GF-D8 (cell line): ENCODE measurements at regions not wholly inside any gene's neighbourhood (a gene's known extent, or its start where the extent isn't known, plus 50 kb on each side); places are given as distances from the start of the nearest gene placed in this dataset.

Experiments
- DNase-seq: peaks from one replicate; lab custom pipeline; 2025; lab: John Stamatoyannopoulos, UW

DNA sequence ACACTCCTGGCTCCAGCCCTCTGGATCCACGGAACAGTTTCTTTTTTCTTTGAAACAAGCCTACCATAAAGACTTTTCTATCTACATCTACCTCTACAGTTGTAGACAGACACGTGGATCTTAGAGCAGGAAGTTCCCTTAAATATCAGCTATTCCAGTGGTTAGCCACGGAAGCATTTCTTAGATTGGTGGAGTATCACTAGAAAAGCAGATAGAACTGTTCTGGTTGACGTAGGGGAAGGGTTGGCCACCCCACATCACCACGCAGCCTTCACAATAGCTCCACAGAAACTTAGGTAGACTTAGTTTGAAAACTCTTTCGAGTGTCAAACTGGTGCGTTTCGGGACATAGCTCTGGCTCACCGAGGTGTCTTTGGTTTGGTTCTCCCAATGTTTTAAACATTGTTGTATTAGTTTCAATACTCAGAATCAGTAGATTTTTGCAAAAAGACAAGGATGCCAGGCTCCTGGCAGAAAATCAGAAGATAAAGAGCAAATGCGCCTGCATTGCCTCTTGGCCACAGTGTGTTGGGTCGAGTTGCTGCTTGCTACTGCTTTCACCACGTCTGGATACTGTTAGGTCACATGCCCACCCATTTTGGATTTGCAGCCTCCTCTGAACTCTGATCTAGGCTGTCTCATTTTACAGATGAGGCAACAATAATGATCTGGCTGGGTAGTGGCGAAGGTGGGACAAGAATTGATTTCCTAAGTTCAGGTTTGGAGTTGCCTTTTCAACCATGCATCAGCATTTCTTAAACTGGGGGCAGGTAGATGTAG lies 71.5 kb upstream of the DTNBP1 start:
- no peak for DNase-seq

DNA sequence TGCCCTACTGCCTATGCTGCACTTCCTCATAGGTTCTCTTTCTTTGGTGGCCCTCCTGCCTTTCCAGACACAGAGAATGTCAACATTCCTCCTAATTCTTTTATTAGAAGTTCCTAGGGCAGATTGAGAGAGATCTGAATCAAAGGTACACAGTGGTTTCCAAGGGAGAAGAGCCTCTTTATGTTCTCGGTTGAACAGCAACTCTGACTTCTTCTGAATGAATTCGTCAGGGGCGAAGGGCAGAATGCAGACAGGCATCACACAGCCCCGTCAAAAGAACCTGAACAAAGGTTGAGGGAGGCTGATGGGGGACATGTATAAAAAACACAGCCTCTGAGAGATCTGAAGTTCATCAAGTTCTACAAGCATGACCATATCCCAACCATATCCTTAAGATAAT lies 68.1 kb upstream of the DTNBP1 start:
- no peak for DNase-seq

DNA sequence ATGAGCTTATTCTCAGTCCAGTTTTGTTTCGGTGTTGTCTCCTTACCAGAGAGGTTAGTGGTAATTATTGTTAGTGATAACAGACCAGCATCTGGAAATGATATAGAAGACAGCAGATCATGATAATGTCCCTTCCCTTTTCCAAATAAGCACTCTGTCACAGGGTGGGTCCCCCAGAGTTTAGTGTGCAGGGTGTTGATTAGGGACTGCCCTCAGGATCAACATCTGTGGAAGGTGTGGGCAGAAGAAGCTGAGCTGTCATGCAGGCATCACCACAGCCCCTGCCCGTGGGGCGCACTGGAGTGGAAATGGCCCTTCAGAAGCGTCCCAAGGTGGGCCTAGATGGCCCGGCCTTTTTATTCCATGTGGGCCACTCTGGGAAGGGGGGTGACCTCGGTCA lies 67.6 kb upstream of the DTNBP1 start:
- DNase-seq, result no peak

DNA sequence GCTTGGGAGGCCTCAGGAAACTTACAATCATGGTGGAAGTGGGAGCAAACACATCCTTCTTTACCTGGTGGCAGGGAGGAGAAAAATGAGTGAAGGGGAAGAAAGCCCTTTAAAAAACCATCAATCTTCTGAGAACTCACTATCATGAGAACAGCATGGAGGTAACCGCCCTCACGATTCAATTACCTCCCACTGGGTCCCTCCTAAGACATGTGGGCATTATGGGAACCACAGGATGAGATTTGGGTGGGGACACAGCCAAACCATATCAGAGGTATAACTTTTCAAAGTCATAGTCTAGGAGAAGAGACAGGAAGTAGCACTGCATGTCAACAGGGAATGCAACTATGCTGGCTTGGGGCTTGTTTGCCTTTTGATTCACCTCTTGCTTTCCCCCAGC lies 59.9 kb upstream of the DTNBP1 start:
- no peak for DNase-seq

DNA sequence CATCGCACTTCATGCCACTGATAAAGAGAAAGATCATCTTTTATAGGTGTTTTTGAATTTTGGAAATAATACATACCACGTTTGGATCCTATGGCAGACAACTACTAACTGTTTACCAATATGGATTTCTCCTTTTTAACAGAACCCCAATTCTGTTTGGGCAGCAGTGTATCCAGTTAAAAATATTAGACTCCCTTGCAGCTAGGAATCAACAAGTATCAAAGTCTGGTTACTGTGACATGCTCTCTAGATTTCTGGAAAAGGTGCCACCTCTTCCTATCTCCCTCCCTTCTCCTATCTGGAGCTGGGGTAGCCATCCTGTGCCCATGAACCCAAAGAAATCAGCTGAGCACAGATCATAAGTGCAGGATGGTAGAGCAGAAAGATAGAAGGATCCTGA lies 54.1 kb upstream of the DTNBP1 start:
- no peak for DNase-seq

DNA sequence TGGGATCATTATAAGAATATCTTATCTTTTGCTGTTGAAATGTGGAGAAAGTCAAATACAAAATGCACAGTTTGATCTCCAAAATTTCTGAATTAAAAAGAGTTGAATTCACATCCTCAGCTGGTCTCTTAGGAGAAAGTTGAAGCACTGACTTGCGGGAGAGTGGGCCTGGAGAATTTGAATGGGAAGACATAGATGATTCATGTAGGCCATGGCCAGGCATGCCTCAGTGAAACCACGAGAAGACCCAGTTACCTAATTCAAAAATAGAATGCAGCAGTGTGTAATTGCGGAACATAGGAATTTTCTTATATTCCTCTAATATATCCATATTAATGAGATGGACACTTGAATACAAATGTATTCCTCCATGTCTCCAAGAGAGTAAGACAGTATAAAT lies 53.0 kb upstream of the DTNBP1 start:
- no peak for DNase-seq

DNA sequence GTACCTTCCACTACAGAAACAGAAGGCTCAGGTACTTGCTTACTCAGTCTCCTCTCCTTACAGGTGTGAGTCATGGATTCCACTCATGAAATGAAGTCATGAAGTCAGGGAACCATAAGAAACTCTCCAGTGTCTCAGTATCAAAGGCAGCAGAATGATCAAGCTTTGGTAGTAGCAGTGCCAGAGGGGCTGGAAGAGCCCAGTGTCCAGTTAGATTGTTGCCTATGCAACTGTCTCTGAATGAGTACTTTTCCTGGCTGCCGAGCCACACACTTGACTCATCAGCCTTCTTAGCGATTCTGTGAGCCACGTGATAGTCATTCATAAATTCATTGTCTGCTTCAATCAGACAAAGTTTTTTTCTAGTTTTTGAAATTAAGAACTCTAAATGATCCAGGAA lies 52.2 kb upstream of the DTNBP1 start:
- DNase-seq, result no peak

DNA sequence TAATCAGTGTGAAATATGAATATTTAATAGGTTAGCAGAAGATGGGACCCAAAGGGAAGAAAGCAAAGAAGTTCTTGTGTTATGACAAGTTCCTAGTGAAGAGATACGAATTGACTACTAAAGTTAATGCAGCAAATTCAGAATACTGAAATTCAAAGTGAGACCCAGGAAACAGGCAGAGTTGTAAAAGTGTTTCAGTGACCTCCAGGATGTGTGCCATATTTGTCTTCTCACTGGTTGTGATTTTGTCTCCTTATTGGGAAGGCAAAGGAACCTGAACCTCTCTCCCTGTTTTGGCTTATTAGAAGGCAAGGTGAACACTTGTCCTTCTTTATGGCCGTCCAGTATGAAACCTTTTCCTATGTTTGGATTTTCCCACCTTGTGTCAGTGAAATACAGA lies 51.8 kb upstream of the DTNBP1 start:
- DNase-seq, result no peak

DNA sequence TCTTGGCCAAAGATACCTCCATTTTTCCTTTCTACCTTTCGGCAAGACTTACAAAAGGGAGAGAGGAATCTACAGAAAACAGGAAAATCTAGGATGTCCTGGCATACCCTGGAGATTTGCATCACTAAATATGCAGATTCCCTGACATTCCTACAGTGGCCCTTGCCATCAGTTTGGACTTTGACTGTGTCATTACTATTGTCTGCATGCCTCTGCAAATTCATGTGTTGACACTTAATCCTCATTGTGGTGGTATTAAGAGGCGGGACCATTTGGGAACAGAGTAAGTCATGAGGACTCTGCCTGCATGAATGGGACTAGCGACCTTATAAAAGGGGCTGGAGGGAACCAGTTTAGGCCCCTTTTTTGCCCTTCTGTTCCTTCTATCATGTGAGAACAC lies 50.5 kb upstream of the DTNBP1 start:
- no peak for DNase-seq

DNA sequence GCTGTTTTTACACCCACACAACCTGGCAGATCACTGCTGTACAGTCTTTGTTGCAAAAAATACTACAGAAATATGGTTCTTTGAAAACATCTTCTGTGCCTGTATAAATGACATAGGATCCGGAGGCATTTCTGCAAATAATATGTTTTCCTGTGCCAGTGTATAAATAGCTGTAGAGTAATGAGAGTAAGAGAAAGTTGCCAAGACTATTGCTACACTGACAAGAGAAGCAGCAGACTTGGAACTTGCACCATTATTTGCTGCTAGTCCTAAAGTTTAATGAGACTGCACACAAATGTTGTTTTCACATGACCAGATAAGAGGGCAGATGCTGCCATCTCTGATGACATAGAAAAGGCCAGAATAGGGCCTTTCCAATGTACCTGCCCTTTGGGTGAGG lies 50.0 kb upstream of the DTNBP1 start:
- DNase-seq, result no peak
